ENCODE measurements at regions not wholly inside any gene's neighbourhood (a gene's known extent, or its start where the extent isn't known, plus 50 kb on each side); places are given as distances from the start of the nearest gene placed in this dataset.

- TF ChIP-seq POLR2A (IDR thresholded peaks at IDR 0.05; ENCODE audit: low read depth, low read length) (no peak), POLR2AphosphoS5 (IDR thresholded peaks at IDR 0.05; ENCODE audit: low read depth, low read length) (no peak)
Observed at GRCh38 chr4:182134261-182134660, 108.9 kb upstream of the TENM3 start.
